Keratinocyte (primary cell): ENCODE measurements at regions not wholly inside any gene's neighbourhood (a gene's known extent, or its start where the extent isn't known, plus 50 kb on each side); places are given as distances from the start of the nearest gene placed in this dataset.

Experiments used
- DNase-seq: peaks from one replicate; pipeline ENCODE4 v3.0.0-alpha.2; 2011; ENCODE audit warnings: low read depth, missing footprints, low spot score
- FAIRE-seq: peaks from 2 replicates; lab custom pipeline; 2011; peaks lifted over from hg19 to GRCh38; lab: Jason Lieb, UNC
- H2AFZ ChIP-seq: 2 replicates; pipeline ENCODE4 v1.6.0; 2012; ENCODE audit warnings: low read length, control low read depth, inconsistent platforms; ENCODE audit not compliant: control insufficient read depth
- H3K27ac ChIP-seq: 2 replicates; pipeline ENCODE4 v1.5.1; 2011; ENCODE audit warnings: low read length; ENCODE audit not compliant: control insufficient read depth, insufficient read depth
- H3K27me3 ChIP-seq: 3 replicates; pipeline ENCODE4 v1.6.0; 2011; ENCODE audit warnings: low read length; ENCODE audit not compliant: control insufficient read depth, insufficient read depth; ENCODE audit errors: extremely low read depth
- H3K36me3 ChIP-seq, 2 experiments: 2 replicates in 1 of 2; 3 replicates in 1 of 2; pipeline ENCODE4 v1.5.1; 2011; ENCODE audit warnings: low read length in 2 of 2, mild to moderate bottlenecking in 1 of 2; ENCODE audit not compliant: control insufficient read depth in 2 of 2, insufficient read depth in 2 of 2; ENCODE audit errors: extremely low read depth in 1 of 2
- H3K4me1 ChIP-seq: 3 replicates; pipeline ENCODE4 v1.5.1; 2011; ENCODE audit warnings: low read length; ENCODE audit not compliant: control insufficient read depth, insufficient read depth; ENCODE audit errors: extremely low read depth
- H3K4me2 ChIP-seq: 3 replicates; pipeline ENCODE4 v1.6.0; 2011; ENCODE audit warnings: low read depth, low read length; ENCODE audit not compliant: control insufficient read depth, insufficient read depth; ENCODE audit errors: extremely low read depth
- H3K4me3 ChIP-seq, 3 experiments: fragments of 200-600 bp in 1 of 3; sonication (generic) in 1 of 3; 2 replicates in 2 of 3; 3 replicates in 1 of 3; pipeline ENCODE4 v1.5.1; 2011 to 2016; ENCODE audit warnings: low read length in 3 of 3, mild to moderate bottlenecking in 3 of 3, control low read depth in 2 of 3, inconsistent platforms in 1 of 3, low read depth in 1 of 3, mixed read lengths in 1 of 3, mixed run types in 1 of 3, moderate library complexity in 1 of 3; ENCODE audit not compliant: control insufficient read depth in 2 of 3, insufficient read depth in 2 of 3; ENCODE audit errors: extremely low read depth in 1 of 3
- H3K79me2 ChIP-seq: 2 replicates; pipeline ENCODE4 v1.6.0; 2012; ENCODE audit warnings: low read length; ENCODE audit not compliant: control insufficient read depth, insufficient read depth
- H3K9ac ChIP-seq: 3 replicates; pipeline ENCODE4 v1.6.0; 2011; ENCODE audit warnings: low read length; ENCODE audit not compliant: control insufficient read depth, insufficient read depth; ENCODE audit errors: extremely low read depth
- H3K9me1 ChIP-seq: 3 replicates; pipeline ENCODE4 v1.6.0; 2011; ENCODE audit warnings: low read length; ENCODE audit not compliant: control insufficient read depth, insufficient read depth; ENCODE audit errors: extremely low read depth
- H3K9me3 ChIP-seq: 2 replicates; pipeline ENCODE4 v1.5.1; 2012; ENCODE audit warnings: low read depth, low read length; ENCODE audit not compliant: control insufficient read depth
- H4K20me1 ChIP-seq: 3 replicates; pipeline ENCODE4 v1.6.0; 2011; ENCODE audit warnings: low read length; ENCODE audit not compliant: control insufficient read depth, insufficient read depth; ENCODE audit errors: extremely low read depth
- EZH2 ChIP-seq: IDR thresholded peaks from one replicate; pipeline ENCODE4 v1.6.1; 2012; ENCODE audit warnings: inconsistent platforms, mild to moderate bottlenecking, low read length, moderate library complexity
- dilution Hi-C: fragments of 300-500 bp; cut with MboI; formaldehyde crosslinking; loops from one replicate; pipeline ENCODE4 v1.7.0; 2020; ENCODE audit warnings: low sequenced_read_pairs; ENCODE audit not compliant: extremely low pct_ligation_motif_present
- TF ChIP-seq, protein P1 (sequence below), 3 experiments: IDR thresholded peaks in 1 of 3; conservative IDR thresholded peaks in 1 of 3; optimal IDR thresholded peaks in 1 of 3; 2 replicates in 2 of 3; 3 replicates in 1 of 3; pipeline versions ENCODE3 to v1.5.1; 2011; ENCODE audit warnings: low read length in 3 of 3, mild to moderate bottlenecking in 3 of 3, moderate library complexity in 2 of 3, control low read depth in 1 of 3, inconsistent platforms in 1 of 3; ENCODE audit not compliant: insufficient read depth in 2 of 3; ENCODE audit errors: extremely low read depth in 1 of 3

DNA sequence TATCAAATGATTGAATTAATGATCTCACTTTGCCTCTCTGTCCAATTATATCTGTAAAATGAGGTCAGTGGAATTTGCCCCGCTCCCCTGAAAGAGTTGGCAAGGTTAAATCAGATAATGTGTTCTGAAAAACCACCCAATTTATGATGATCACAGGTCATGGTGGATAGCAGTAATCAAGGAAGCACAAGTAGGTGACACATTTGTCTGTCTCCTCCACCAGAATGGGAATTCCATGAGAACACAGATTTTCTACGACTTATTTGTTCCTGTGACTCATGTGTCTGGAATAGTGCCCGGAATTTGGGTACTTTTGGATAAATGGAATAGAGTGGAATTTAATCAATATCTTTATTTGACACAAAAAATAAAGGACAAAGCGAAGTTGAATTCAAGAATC lies 220.9 kb upstream of the SUCLG2 start:
- Histone ChIP-seq H3K36me3 (no peaks in the 10 kb centered on the region), H3K4me1 (no peaks in the 10 kb centered on the region), H3K4me3 (no peak overlapping the region), H3K4me2 (no peak overlapping the region), H3K9me3 (no peaks in the 10 kb centered on the region), H3K9me1 (no peaks in the 10 kb centered on the region), H4K20me1 (no peaks in the 10 kb centered on the region), H2AFZ (no peak overlapping the region), H3K27me3 (no peaks in the 10 kb centered on the region), H3K79me2 (no peaks in the 10 kb centered on the region), H3K9ac (no peak overlapping the region), H3K27ac (no peak overlapping the region)
- dilution Hi-C loops = no loop called here
- DNase-seq (no peak), FAIRE-seq (no peak)
- TF ChIP-seq EZH2 = no peak

DNA sequence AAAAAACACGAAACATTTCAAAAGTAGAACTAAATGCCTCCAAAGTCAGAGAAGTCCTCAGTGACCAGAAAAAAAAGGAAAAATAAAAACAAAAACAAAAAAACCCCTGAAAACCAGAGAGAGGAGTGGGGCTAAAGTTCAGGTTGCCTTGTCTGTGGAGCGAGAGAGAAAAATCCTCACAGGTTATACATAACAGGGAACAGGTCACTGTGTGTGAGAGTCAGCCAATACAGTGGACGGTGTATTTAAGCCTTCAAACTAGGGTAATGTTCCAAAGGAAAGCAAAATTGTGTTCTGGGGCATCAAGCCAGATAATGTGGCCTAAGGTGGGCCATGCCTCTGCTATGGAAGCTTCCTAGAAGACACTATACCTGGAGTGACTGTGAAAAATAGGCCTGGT lies 216.1 kb upstream of the SUCLG2 start:
- no peak overlapping the region for H3K9ac ChIP-seq
- dilution Hi-C loops = no loop called here

DNA sequence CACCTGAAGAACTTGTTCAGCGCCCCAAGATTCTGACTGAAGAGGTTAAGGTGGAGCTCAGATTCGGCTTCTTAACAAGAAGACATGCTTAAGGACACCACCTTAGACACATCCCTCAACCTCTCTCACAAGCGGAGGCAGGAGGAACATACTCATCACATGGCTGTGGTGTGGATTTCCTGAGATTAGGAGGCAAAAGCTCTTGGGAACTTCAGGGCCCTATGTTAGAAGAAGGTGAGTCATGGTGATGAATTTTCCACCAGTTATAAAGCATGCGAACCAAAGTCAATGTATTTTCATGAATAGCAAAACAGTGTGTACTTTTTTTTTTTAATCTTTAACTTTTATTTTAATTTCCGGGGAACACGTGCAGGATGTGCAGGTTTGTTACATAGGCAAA lies 212.2 kb upstream of the SUCLG2 start:
- Histone ChIP-seq H3K36me3 (no peaks in the 10 kb centered on the region), H3K9me3 (no peaks in the 10 kb centered on the region), H3K4me3 (no peak overlapping the region), H3K9ac (no peak overlapping the region), H3K27me3 (no peaks in the 10 kb centered on the region), H3K4me2 (no peak overlapping the region), H2AFZ (no peak overlapping the region), H3K4me1 (no peaks in the 10 kb centered on the region), H3K27ac (no peak overlapping the region), H3K79me2 (no peaks in the 10 kb centered on the region), H3K9me1 (no peaks in the 10 kb centered on the region), H4K20me1 (no peaks in the 10 kb centered on the region)
- TF ChIP-seq EZH2 = no peak
- TF ChIP-seq, protein P1, sequence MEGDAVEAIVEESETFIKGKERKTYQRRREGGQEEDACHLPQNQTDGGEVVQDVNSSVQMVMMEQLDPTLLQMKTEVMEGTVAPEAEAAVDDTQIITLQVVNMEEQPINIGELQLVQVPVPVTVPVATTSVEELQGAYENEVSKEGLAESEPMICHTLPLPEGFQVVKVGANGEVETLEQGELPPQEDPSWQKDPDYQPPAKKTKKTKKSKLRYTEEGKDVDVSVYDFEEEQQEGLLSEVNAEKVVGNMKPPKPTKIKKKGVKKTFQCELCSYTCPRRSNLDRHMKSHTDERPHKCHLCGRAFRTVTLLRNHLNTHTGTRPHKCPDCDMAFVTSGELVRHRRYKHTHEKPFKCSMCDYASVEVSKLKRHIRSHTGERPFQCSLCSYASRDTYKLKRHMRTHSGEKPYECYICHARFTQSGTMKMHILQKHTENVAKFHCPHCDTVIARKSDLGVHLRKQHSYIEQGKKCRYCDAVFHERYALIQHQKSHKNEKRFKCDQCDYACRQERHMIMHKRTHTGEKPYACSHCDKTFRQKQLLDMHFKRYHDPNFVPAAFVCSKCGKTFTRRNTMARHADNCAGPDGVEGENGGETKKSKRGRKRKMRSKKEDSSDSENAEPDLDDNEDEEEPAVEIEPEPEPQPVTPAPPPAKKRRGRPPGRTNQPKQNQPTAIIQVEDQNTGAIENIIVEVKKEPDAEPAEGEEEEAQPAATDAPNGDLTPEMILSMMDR (optimal IDR thresholded peaks at IDR 0.05 in 1 of 3, IDR thresholded peaks at IDR 0.05 in 1 of 3, conservative IDR thresholded peaks at IDR 0.05 in 1 of 3; ENCODE audit: extremely low read depth in 1 of 3, insufficient read depth in 2 of 3, low read length in 3 of 3) = no peak
- DNase-seq = no peak
- no peak for FAIRE-seq
- dilution Hi-C loops = no loop called here

More for the DNA sequence above, 216.1 kb upstream of the SUCLG2 start:
- FAIRE-seq = no peak
- no peak for DNase-seq
- Histone ChIP-seq H3K79me2 (no peaks in the 10 kb centered on the region), H3K27me3 (no peaks in the 10 kb centered on the region), H3K4me3 (no peak overlapping the region), H3K4me2 (no peak overlapping the region), H3K4me1 (no peaks in the 10 kb centered on the region), H2AFZ (no peak overlapping the region), H3K9me3 (no peaks in the 10 kb centered on the region), H3K36me3 (no peaks in the 10 kb centered on the region), H4K20me1 (no peaks in the 10 kb centered on the region), H3K9me1 (no peaks in the 10 kb centered on the region), H3K27ac (no peak overlapping the region)
- no peak for TF ChIP-seq EZH2
- TF ChIP-seq, protein P1 (optimal IDR thresholded peaks at IDR 0.05 in 1 of 3, IDR thresholded peaks at IDR 0.05 in 1 of 3, conservative IDR thresholded peaks at IDR 0.05 in 1 of 3; ENCODE audit: extremely low read depth in 1 of 3, insufficient read depth in 2 of 3, low read length in 3 of 3) = no peak
